Neural cell (in vitro differentiated cells): ENCODE measurements at regions not wholly inside any gene's neighbourhood (a gene's known extent, or its start where the extent isn't known, plus 50 kb on each side); places are given as distances from the start of the nearest gene placed in this dataset.

Experiments used
- EP300 ChIP-seq: fragments of 450-650 bp; conservative IDR thresholded peaks from 2 replicates; pipeline ENCODE4 v1.6.1; 2014; ENCODE audit warnings: antibody characterized with exemption, mild to moderate bottlenecking, moderate library complexity; ENCODE audit not compliant: poor library complexity, severe bottlenecking
- EZH2 ChIP-seq: fragments of 200-600, 300-800 bp; shearing (Covaris generic), sonication (generic); IDR thresholded peaks from 2 replicates; pipeline ENCODE4 v1.6.1; 2014; ENCODE audit warnings: antibody characterized with exemption, low read length, borderline replicate concordance, mild to moderate bottlenecking; ENCODE audit not compliant: insufficient read depth, poor library complexity, severe bottlenecking
- RAD21 ChIP-seq: fragments of 450-650 bp; conservative IDR thresholded peaks from 2 replicates; pipeline ENCODE4 v1.6.1; 2014; ENCODE audit warnings: antibody characterized with exemption, mild to moderate bottlenecking, moderate library complexity
- TF ChIP-seq, protein P1 (sequence below): fragments of 450-650 bp; IDR thresholded peaks from 2 replicates; pipeline ENCODE4 v1.5.1; 2014; ENCODE audit warnings: antibody characterized with exemption, mild to moderate bottlenecking, moderate library complexity; ENCODE audit not compliant: poor library complexity, severe bottlenecking

DNA sequence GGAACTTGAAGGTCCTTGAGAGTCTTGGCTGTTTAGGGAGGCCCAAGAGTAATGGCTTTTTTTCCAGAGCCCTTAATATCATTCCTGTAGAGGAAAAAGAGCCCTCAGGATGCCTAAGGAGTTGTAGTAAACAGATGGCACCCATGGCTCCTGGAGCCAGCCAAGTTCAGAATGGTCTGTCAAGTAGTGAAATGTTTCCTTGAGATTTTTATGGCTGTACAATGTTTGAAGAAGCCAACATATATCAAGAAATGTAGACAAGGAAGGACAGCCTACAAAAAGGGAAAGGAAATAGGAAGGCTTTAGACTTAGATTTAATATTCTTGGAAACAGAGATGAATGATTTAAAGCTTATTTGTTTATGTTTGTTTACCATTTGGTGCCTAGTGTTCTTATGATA, 334.8 kb downstream of the SATB1 start:
- no peak for TF ChIP-seq RAD21
- TF ChIP-seq EZH2 = no peak
- TF ChIP-seq, protein P1, sequence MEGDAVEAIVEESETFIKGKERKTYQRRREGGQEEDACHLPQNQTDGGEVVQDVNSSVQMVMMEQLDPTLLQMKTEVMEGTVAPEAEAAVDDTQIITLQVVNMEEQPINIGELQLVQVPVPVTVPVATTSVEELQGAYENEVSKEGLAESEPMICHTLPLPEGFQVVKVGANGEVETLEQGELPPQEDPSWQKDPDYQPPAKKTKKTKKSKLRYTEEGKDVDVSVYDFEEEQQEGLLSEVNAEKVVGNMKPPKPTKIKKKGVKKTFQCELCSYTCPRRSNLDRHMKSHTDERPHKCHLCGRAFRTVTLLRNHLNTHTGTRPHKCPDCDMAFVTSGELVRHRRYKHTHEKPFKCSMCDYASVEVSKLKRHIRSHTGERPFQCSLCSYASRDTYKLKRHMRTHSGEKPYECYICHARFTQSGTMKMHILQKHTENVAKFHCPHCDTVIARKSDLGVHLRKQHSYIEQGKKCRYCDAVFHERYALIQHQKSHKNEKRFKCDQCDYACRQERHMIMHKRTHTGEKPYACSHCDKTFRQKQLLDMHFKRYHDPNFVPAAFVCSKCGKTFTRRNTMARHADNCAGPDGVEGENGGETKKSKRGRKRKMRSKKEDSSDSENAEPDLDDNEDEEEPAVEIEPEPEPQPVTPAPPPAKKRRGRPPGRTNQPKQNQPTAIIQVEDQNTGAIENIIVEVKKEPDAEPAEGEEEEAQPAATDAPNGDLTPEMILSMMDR = no peak
- no peak for TF ChIP-seq EP300
